H9 (cell line): ENCODE measurements at regions not wholly inside any gene's neighbourhood (a gene's known extent, or its start where the extent isn't known, plus 50 kb on each side); places are given as distances from the start of the nearest gene placed in this dataset.

Experiments
- DNase-seq: peaks from one replicate; pipeline ENCODE4 v3.0.0-alpha.2; 2017
- H2AFZ ChIP-seq: one replicate; pipeline ENCODE4 v1.6.1; 2013; ENCODE audit warnings: mild to moderate bottlenecking, low read length, control low read depth, moderate library complexity
- H2AK5ac ChIP-seq: 2 replicates; pipeline ENCODE4 v1.6.1; 2013; ENCODE audit warnings: low read length, control low read depth, mixed read lengths; ENCODE audit not compliant: insufficient read length
- H2BK120ac ChIP-seq: one replicate; pipeline ENCODE4 v1.6.1; 2013; ENCODE audit warnings: low read depth, mild to moderate bottlenecking, low read length, control low read depth, inconsistent platforms; ENCODE audit not compliant: poor library complexity, severe bottlenecking
- H2BK12ac ChIP-seq: 2 replicates; pipeline ENCODE4 v1.6.1; 2013; ENCODE audit warnings: low read length, control low read depth, mixed read lengths, low read depth; ENCODE audit not compliant: insufficient read length
- H2BK15ac ChIP-seq: 2 replicates; pipeline ENCODE4 v1.6.1; 2013; ENCODE audit warnings: low read depth, low read length, control low read depth
- H2BK20ac ChIP-seq: one replicate; pipeline ENCODE4 v1.6.1; 2013; ENCODE audit warnings: low read depth, mild to moderate bottlenecking, low read length, control low read depth, inconsistent platforms; ENCODE audit not compliant: poor library complexity, severe bottlenecking
- H2BK5ac ChIP-seq: 2 replicates; pipeline ENCODE4 v1.6.1; 2013; ENCODE audit warnings: low read length, control low read depth, mixed read lengths; ENCODE audit not compliant: insufficient read length
- H3K14ac ChIP-seq: 2 replicates; pipeline ENCODE4 v1.6.1; 2013; ENCODE audit warnings: low read length, control low read depth; ENCODE audit not compliant: insufficient read depth
- H3K18ac ChIP-seq: 2 replicates; pipeline ENCODE4 v1.6.1; 2013; ENCODE audit warnings: low read depth, mild to moderate bottlenecking, mixed read lengths, low read length, control low read depth; ENCODE audit not compliant: insufficient read length
- H3K23ac ChIP-seq: 2 replicates; pipeline ENCODE4 v1.6.1; 2013; ENCODE audit warnings: low read length, control low read depth, mixed read lengths, low read depth; ENCODE audit not compliant: insufficient read length
- H3K23me2 ChIP-seq: 2 replicates; pipeline ENCODE4 v1.6.1; 2013; ENCODE audit warnings: low read depth, mild to moderate bottlenecking, mixed read lengths, low read length, control low read depth; ENCODE audit not compliant: insufficient read length, poor library complexity, severe bottlenecking
- H3K27ac ChIP-seq: 2 replicates; pipeline ENCODE4 v1.5.1; 2013; ENCODE audit warnings: low read length, control low read depth, mixed read lengths, low read depth; ENCODE audit not compliant: insufficient read length
- H3K27me3 ChIP-seq: 2 replicates; pipeline ENCODE4 v1.6.1; 2013; ENCODE audit warnings: low read length, control low read depth, inconsistent platforms; ENCODE audit not compliant: insufficient read depth
- H3K4ac ChIP-seq: 2 replicates; pipeline ENCODE4 v1.6.1; 2013; ENCODE audit warnings: low read depth, mild to moderate bottlenecking, control low read depth, inconsistent platforms, low read length, moderate library complexity
- H3K4me1 ChIP-seq: 2 replicates; pipeline ENCODE4 v1.6.1; 2013; ENCODE audit warnings: low read length, control low read depth, inconsistent platforms; ENCODE audit not compliant: insufficient read depth
- H3K4me2 ChIP-seq: 2 replicates; pipeline ENCODE4 v1.6.1; 2013; ENCODE audit warnings: low read length, control low read depth, mixed read lengths; ENCODE audit not compliant: insufficient read length, insufficient read depth
- H3K56ac ChIP-seq: 2 replicates; pipeline ENCODE4 v1.6.1; 2013; ENCODE audit warnings: low read depth, mild to moderate bottlenecking, mixed read lengths, low read length, control low read depth; ENCODE audit not compliant: insufficient read length
- H3K79me1 ChIP-seq: 2 replicates; pipeline ENCODE4 v1.6.1; 2013; ENCODE audit warnings: low read depth, mild to moderate bottlenecking, moderate library complexity, low read length, control low read depth, inconsistent platforms; ENCODE audit not compliant: insufficient read depth, poor library complexity, severe bottlenecking
- H3K79me2 ChIP-seq: 2 replicates; pipeline ENCODE4 v1.6.1; 2013; ENCODE audit warnings: low read length, control low read depth, inconsistent platforms; ENCODE audit not compliant: insufficient read depth
- H3K9ac ChIP-seq: 2 replicates; pipeline ENCODE4 v1.6.1; 2013; ENCODE audit warnings: low read length, control low read depth, mixed read lengths; ENCODE audit not compliant: insufficient read length; ENCODE audit errors: extremely low read depth
- H3K9me3 ChIP-seq: one replicate; pipeline ENCODE4 v1.6.1; 2013; ENCODE audit warnings: low read depth, low read length, inconsistent platforms; ENCODE audit not compliant: control insufficient read depth
- H3T11ph ChIP-seq: one replicate; pipeline ENCODE4 v1.6.1; 2013; ENCODE audit warnings: mild to moderate bottlenecking, low read length, control low read depth, inconsistent platforms
- H4K20me1 ChIP-seq: one replicate; pipeline ENCODE4 v1.6.1; 2013; ENCODE audit not compliant: control insufficient read depth, insufficient read length, insufficient read depth
- H4K5ac ChIP-seq: 2 replicates; pipeline ENCODE4 v1.6.1; 2013; ENCODE audit warnings: low read depth, mild to moderate bottlenecking, mixed read lengths, low read length, control low read depth; ENCODE audit not compliant: insufficient read length
- H4K8ac ChIP-seq: replicated peaks from 2 replicates; pipeline ENCODE4 v1.6.1; 2013; ENCODE audit warnings: low read length, control low read depth, mixed read lengths, low read depth; ENCODE audit not compliant: insufficient read length
- H4K91ac ChIP-seq: 2 replicates; pipeline ENCODE4 v1.6.1; 2013; ENCODE audit warnings: low read depth, mild to moderate bottlenecking, moderate library complexity, mixed read lengths, low read length, control low read depth; ENCODE audit not compliant: insufficient read length
- H3K27ac Mint-ChIP-seq, 3 experiments: 2 replicates in 2 of 3; 3 replicates in 1 of 3; pipeline ENCODE4 v1.8.0; 2020 to 2021; ENCODE audit warnings: mixed read lengths in 3 of 3, mild to moderate bottlenecking in 1 of 3, moderate library complexity in 1 of 3
- H3K27me3 Mint-ChIP-seq: 2 replicates; pipeline ENCODE4 v1.8.0; 2021; ENCODE audit warnings: low read depth, mild to moderate bottlenecking, moderate library complexity, mixed read lengths
- H3K36me3 Mint-ChIP-seq, 3 experiments: 2 replicates in 2 of 3; 3 replicates in 1 of 3; pipeline ENCODE4 v1.8.0; 2020 to 2021; ENCODE audit warnings: low read depth in 3 of 3, mixed read lengths in 3 of 3; ENCODE audit not compliant: insufficient read depth in 1 of 3
- H3K4me1 Mint-ChIP-seq, 2 experiments: 2 replicates each; pipeline ENCODE4 v1.8.0; 2020; ENCODE audit warnings: mixed read lengths in 2 of 2
- H3K4me3 Mint-ChIP-seq, 2 experiments: 2 replicates in 1 of 2; 3 replicates in 1 of 2; pipeline ENCODE4 v1.8.0; 2020 to 2021; ENCODE audit warnings: mild to moderate bottlenecking in 2 of 2, mixed read lengths in 2 of 2, moderate library complexity in 1 of 2
- H3K9me3 Mint-ChIP-seq, 2 experiments: 2 replicates in 1 of 2; 3 replicates in 1 of 2; pipeline ENCODE4 v1.8.0; 2020; ENCODE audit warnings: mild to moderate bottlenecking in 2 of 2, mixed read lengths in 2 of 2, moderate library complexity in 1 of 2
- WGBS: extraction: QIAGEN DNeasy Blood & Tissue Kit; methylation state at CpG from one replicate; pipeline ENCODE4 v1.1.7; 2013; ENCODE audit warnings: missing lambda C conversion rate, low lambda C conversion rate, mixed read lengths; ENCODE audit not compliant: insufficient read length; ENCODE audit errors: extremely low coverage; 5-methylcytosine and 5-hydroxymethylcytosine counted together
- TF ChIP-seq, protein P1 (sequence below): fragments of 200-600 bp; sonication (generic); conservative IDR thresholded peaks from 3 replicates; pipeline ENCODE4 v1.8.0; 2021; ENCODE audit warnings: antibody characterized with exemption, mild to moderate bottlenecking

DNA sequence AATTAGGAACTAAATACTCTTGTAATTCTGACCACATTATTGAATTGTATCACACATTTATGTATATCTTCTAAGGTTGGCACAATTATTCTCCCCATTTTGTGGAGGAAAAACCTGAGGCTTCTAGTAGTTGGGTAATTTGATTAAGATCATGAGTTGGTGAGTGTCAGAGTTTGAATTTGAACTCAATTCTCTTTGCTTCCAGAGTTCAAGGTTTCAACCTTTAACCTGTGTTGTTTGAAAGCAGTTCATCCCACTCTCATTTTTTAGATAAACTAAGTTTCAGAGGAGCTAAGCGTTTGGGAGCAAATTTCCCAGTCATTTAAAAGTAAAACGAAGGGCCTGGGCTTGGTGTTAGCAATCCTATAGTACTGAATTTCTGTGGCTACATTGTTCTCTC lies 293.4 kb downstream of the ADGRL2 start:
- H3K4me1 Mint-ChIP-seq: peaks cover 0 to 3% of the 10 kb centered on the region in 2 experiments; a peak in 1 of 4 replicates
- H3K27ac Mint-ChIP-seq: no peak overlapping the region
- no peak overlapping the region for H3K27ac ChIP-seq
- no peak overlapping the region for H2AK5ac ChIP-seq
- no peaks in the 10 kb centered on the region for H3K36me3 Mint-ChIP-seq
- H2BK12ac ChIP-seq: no peak overlapping the region
- H3K18ac ChIP-seq: no peak overlapping the region
- H2BK20ac ChIP-seq: no peak overlapping the region
- no peak overlapping the region for H4K91ac ChIP-seq
- no peak overlapping the region for H3K4ac ChIP-seq
- no peak overlapping the region for H2BK5ac ChIP-seq
- H3K27me3 Mint-ChIP-seq: no peaks in the 10 kb centered on the region
- no peak overlapping the region for H3K23ac ChIP-seq
- no peak overlapping the region for H4K8ac ChIP-seq
- H3K9me3 ChIP-seq: no peaks in the 10 kb centered on the region
- no peaks in the 10 kb centered on the region for H4K20me1 ChIP-seq
- H3K14ac ChIP-seq: no peak overlapping the region
- H3K27me3 ChIP-seq: no peaks in the 10 kb centered on the region
- DNase-seq: no peak
- no peaks in the 10 kb centered on the region for H3K4me1 ChIP-seq
- no peak overlapping the region for H2BK120ac ChIP-seq
- no peak overlapping the region for H3T11ph ChIP-seq
- no peaks in the 10 kb centered on the region for H3K79me2 ChIP-seq
- no peak overlapping the region for H2AFZ ChIP-seq
- H3K9ac ChIP-seq: no peak overlapping the region
- H3K4me3 Mint-ChIP-seq: no peak overlapping the region
- TF ChIP-seq, protein P1, sequence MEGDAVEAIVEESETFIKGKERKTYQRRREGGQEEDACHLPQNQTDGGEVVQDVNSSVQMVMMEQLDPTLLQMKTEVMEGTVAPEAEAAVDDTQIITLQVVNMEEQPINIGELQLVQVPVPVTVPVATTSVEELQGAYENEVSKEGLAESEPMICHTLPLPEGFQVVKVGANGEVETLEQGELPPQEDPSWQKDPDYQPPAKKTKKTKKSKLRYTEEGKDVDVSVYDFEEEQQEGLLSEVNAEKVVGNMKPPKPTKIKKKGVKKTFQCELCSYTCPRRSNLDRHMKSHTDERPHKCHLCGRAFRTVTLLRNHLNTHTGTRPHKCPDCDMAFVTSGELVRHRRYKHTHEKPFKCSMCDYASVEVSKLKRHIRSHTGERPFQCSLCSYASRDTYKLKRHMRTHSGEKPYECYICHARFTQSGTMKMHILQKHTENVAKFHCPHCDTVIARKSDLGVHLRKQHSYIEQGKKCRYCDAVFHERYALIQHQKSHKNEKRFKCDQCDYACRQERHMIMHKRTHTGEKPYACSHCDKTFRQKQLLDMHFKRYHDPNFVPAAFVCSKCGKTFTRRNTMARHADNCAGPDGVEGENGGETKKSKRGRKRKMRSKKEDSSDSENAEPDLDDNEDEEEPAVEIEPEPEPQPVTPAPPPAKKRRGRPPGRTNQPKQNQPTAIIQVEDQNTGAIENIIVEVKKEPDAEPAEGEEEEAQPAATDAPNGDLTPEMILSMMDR: no peak
- H3K9me3 Mint-ChIP-seq: no peaks in the 10 kb centered on the region
- H3K79me1 ChIP-seq: no peaks in the 10 kb centered on the region
- no peak overlapping the region for H3K4me2 ChIP-seq
- no peak overlapping the region for H3K56ac ChIP-seq
- H3K23me2 ChIP-seq: no peaks in the 10 kb centered on the region
- H4K5ac ChIP-seq: no peak overlapping the region
- H2BK15ac ChIP-seq: no peak overlapping the region
- no CpG with 5 or more reads among the region's 2 CpGs for WGBS
